ENCODE measurements at regions not wholly inside any gene's neighbourhood (a gene's known extent, or its start where the extent isn't known, plus 50 kb on each side); places are given as distances from the start of the nearest gene placed in this dataset.

- CTCF ChIA-PET, result interaction anchor here (1.5 kb wide), 1 partner anchor 28 kb away, joined by 6 read pairs; no protein-coding TSS in a partner anchor
- Histone ChIP-seq H3K27me3 (ENCODE audit: insufficient read depth) (no peaks in the 10 kb centered on the region), H3K9ac (no peak overlapping the region)
Measured at GRCh38 chr18:989425-989824, 84.8 kb downstream of the ADCYAP1 start.

More at GRCh38 chr18:989425-989824, 84.8 kb downstream of the ADCYAP1 start:
- no peak overlapping the region for H2AFZ ChIP-seq (ENCODE audit: low read depth)
- no peak overlapping the region for H3K27ac ChIP-seq (ENCODE audit: low read depth in 2 of 2, low read length in 1 of 2)
- H3K4me3 ChIP-seq (ENCODE audit: low read depth in 2 of 2, low read length in 1 of 2), result no peak overlapping the region
- no peaks in the 10 kb centered on the region for H3K79me2 ChIP-seq (ENCODE audit: insufficient read depth)
- TF ChIP-seq IRF3 (IDR thresholded peaks at IDR 0.05; ENCODE audit: low read depth, low read length), result no peak
- no peak for TF ChIP-seq RXRA (IDR thresholded peaks at IDR 0.05; ENCODE audit: borderline replicate concordance, low read depth)
- no peak for TF ChIP-seq EP300 (IDR thresholded peaks at IDR 0.05; ENCODE audit: borderline replicate concordance in 1 of 2, low read depth in 1 of 2, low read length in 1 of 2)
- no peak for TF ChIP-seq MAX (IDR thresholded peaks at IDR 0.05; ENCODE audit: low read depth)
- TF ChIP-seq TEAD4 (IDR thresholded peaks at IDR 0.05; ENCODE audit: borderline replicate concordance, insufficient read depth), result no peak
- no peak for TF ChIP-seq TAF1 (IDR thresholded peaks at IDR 0.05; ENCODE audit: borderline replicate concordance, low read depth, low read length)
- TF ChIP-seq RCOR1 (IDR thresholded peaks at IDR 0.05; ENCODE audit: low read length), result no peak
- no peak for TF ChIP-seq EZH2phosphoT487 (IDR thresholded peaks at IDR 0.05; ENCODE audit: borderline replicate concordance, low read depth)
- no peak for TF ChIP-seq REST (IDR thresholded peaks at IDR 0.05; ENCODE audit: low read depth, low read length)
- no peak for TF ChIP-seq RAD21 (IDR thresholded peaks at IDR 0.05; ENCODE audit: low read length)
- 2% methylated on average over 2 of the region's 2 CpGs for WGBS (ENCODE audit: low lambda C conversion rate)
- DNase-seq, result no peak
- no peaks in the 10 kb centered on the region for H3K9me3 ChIP-seq
- H3F3A ChIP-seq (replicated peaks; ENCODE audit: insufficient read depth), result no peaks in the 10 kb centered on the region
- H3K4me1 ChIP-seq (ENCODE audit: control insufficient read depth in 1 of 2, insufficient read depth in 2 of 2, low read depth in 1 of 2, low read length in 1 of 2), result no peaks in the 10 kb centered on the region
- H3K4me2 ChIP-seq, result no peak overlapping the region
- H3K9me2 ChIP-seq, result no peaks in the 10 kb centered on the region
- POLR2A ChIA-PET, result no interaction called here
- H4K20me1 ChIP-seq (ENCODE audit: insufficient read depth), result no peaks in the 10 kb centered on the region
- H3K36me3 ChIP-seq (replicated peaks in 1 of 2; ENCODE audit: control insufficient read depth in 1 of 2, insufficient read depth in 2 of 2, low read length in 1 of 2), result no peaks in the 10 kb centered on the region

Data from SK-N-SH (cell line).